Fibroblast of upper back skin (primary cell): ENCODE measurements at regions not wholly inside any gene's neighbourhood (a gene's known extent, or its start where the extent isn't known, plus 50 kb on each side); places are given as distances from the start of the nearest gene placed in this dataset.

Experiments used
- DNase-seq: peaks from one replicate; pipeline ENCODE4 v3.0.0-alpha.2; 2013

- DNase-seq: no peak
These were observed 133.9 kb downstream of the ESM1 start for GRCh38 chr5:54851449-54851848.

DNA sequence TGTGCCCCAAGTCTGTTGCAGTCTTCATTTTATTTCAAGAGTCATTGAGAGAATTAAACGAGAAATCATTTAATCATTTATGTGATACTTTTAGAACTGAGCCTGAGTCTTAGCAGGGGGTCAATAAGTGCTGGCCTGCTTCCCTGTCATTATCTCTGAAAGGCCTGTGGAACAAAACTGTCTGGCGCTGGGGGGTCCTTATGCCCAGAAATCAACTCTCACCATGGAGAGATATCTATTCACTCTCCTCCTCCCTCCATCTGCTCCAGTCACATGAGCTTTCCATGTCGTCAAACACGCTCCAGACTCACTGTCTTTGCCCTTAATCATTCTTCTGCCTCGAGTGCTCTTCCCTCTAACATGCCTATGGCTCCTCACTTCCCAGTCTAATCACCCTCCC lies 136.8 kb downstream of the ESM1 start:
- no peak for DNase-seq

DNA sequence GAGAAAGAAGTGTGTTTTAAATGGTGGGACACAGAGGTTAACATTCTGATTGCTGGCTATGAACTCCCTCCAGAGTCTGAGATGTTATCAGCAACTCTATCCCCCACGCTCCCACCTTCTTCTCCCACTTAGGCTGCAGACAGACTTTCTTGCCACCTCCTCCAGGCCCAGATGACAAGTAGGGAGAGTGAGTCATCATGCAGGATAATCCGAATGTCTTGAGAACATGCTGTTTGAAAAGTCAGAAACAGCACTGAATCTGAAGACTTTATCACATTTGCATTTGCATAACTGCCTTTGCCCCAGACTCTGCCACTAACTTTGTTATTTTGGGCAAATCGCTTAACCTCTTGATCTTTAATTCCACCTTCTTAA lies 139.8 kb downstream of the ESM1 start:
- peak; percentile 61 for DNase-seq

GRCh38 chr5:54844905-54845566 lies 140.4 kb downstream of the ESM1 start:
- peak; percentile 71 for DNase-seq

- no peak for DNase-seq
These were observed 141.1 kb downstream of the ESM1 start for GRCh38 chr5:54844266-54844665.

GRCh38 chr5:54841481-54841880 lies 143.9 kb downstream of the ESM1 start:
- DNase-seq: no peak

DNA sequence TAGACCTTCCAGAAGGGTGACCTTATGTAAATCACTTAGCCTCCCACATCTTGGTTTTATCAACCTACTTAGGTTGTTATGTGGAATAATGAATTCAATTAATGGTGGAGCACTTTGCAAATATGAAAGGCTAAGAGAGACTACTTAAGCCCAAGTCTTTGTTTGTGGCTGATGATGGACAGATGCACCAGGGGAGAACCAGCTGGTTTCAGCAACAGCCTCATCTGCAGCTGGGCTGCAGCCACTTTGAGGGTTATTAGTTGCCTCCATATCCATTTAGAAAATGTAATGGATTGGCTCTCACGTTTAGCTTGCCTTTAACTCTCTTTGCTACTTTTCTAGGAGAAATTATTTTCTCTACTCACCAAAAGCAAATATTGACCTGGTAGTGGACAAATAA lies 146.6 kb downstream of the ESM1 start:
- DNase-seq: no peak

- DNase-seq: no peak
These were observed 147.4 kb downstream of the ESM1 start for GRCh38 chr5:54837981-54838380.

- no peak for DNase-seq
These were observed 148.3 kb downstream of the ESM1 start for GRCh38 chr5:54837093-54837492.

DNA sequence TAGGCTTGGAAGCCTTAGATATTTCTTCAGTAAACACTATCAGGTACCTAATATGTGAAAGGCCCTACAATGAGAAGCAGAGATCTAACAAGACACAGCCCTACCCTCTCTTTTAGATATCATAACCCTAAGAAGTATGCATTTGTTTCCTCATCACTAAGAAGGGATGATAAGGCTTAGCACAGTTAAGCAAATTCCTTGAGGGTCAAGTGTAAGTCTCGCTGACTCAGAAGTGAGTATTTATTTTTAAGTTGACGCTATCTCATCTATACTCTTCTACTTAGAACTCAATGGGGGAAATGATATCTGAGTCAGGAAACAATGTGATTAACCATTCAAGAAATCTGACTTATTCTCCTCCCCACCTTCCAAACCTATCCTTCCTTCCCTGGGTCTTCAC lies 149.7 kb downstream of the ESM1 start:
- DNase-seq: no peak

DNA sequence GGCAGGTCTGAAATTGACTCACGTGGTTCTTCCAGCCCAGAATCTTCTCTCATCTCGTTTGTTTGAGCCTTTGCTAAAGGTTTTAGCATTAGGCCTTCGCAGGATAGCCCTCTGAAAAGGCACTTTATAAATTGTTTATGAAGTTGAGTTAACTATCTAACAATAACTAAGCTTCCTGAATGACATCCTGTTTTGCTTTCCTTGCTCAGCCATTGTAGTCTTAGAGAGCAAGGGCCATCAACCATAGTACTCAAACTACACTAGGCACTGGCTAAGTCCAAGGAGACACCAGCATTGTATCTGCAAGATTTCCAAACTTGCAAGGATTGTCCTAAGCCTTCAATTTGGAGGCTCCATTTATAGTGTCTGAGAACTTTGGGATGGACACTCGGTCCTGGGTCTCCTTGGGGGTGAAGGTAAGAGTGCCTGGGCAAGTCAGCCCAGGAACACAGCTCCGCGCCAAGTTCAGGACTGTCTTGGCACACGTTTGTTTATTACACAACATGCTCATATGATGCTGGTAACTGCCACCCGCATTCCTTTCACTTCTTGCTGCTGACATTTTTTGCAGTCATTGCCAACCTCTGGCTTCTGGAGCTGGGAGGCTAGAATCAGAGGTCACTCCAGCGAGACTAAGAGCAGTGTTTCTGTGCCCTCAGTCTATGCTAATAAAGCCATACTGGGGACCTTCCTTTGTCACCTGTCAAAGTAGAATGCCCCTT lies 151.1 kb downstream of the ESM1 start:
- no peak for DNase-seq

GRCh38 chr5:54833590-54833989 lies 151.8 kb downstream of the ESM1 start:
- DNase-seq: no peak

- DNase-seq: no peak
These were observed 152.5 kb downstream of the ESM1 start for GRCh38 chr5:54832858-54833257.

DNA sequence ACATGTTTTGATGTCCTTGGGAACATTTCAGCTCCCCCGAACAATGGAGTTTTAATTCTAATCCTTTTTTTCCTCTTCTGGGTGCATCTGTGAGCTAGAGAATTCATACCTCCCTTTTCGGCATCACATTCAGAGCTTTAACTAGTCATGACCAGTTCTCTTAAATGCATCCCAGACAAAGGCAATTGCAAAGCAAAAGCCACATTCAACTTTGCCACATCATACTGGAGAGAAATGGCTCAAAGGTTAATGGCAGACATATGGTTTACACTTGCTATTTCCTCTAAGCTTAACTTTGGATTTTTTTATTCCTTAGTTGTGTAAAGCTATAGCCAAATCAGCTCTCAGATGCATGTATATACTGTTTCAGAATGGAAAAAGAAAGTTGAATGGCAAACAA lies 153.3 kb downstream of the ESM1 start:
- peak; percentile 77 for DNase-seq

DNA sequence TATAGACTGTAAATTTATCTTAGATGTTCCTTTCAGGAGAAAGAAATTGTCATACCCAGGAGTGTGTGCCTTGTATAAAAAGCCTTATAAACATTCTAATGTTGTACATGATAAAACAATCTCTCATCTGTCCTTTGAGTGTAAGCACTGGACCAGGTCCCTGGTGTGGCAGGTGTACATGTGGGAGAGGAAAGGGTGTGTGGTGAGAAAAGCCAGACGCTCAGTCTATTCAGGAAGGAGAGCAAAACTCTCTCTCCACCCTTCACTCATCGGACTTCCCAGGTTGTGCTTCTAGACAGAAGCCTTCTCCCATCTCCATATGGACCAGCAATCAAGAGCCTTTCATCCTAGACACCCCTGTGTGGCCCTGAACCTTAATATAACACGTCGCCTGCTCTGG lies 154.2 kb downstream of the ESM1 start:
- DNase-seq: no peak

DNA sequence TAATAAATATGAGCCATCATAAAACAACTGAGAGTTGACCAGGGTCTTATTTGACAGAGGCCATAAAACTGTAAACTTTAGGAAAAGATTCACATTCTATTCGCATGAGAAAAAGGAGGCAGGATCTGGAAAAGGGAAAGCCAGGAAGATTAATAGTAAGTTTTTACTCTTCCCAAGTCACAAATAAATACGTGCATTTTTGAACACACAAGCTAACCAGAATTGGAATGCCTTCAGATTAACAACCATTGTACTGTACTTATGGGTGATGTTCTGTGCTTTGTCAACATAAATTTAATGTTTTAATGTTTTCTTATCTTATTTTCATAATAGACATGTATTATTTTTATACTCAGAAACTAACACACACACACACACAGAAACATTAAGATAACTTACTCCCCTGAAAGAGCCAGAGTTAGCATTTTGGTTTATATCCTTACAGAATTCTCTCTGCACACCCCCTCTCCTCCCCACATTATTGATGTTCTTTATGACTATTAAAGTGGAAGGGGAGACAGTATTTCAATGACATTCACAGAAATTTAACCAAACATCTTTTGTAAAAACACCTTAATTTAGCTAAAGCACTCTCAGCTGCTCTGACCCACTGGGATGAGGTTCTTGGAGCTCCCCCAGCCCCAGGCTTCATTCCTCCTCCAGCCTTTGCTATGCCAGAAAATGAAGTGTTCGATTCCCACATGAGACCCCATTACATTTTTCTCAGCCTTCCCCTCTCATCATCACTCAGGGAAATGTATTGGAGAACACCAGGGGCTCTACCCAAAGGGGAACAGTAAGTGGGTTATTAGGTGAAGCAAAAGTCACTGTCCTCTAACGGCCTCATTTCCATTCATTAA lies 155.5 kb downstream of the ESM1 start:
- no peak for DNase-seq

DNA sequence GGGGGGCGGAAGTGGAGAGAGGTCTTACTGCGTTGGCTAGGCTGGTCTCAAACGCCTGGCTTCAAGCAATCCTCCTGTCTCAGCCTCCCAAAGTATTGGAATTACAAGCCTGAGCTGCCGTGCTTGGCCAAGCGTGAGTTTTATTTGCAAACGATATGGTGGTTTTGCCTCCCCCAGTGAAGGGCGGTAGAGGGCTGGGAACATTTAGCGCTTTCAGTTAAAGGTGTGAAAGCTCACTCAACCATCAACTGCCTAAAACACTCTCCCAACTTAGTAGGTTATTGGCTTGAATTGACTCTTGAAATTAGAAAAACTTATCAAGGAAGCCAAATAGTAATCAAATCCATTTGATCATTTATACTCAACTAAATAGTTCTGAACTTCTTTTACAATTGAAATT lies 156.3 kb downstream of the ESM1 start:
- no peak for DNase-seq

DNA sequence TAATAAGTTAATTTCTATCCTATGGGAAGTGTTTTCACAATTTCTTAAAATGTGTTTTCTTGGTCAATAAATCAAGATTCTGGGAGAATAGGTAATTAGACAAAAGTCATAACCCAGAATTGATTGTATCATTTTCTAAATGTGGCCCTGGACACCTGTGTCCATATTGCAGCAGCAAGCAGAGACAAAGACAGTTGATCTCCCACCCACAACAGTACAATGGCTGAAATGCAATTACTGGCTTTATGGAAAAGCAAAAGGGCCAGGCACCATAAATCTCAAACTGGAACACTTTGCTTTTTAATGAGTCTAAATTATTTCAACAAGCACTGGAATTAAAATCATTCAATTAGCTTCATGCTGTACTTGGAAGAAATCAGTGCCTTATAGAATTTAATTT lies 157.2 kb downstream of the ESM1 start:
- DNase-seq: no peak

DNA sequence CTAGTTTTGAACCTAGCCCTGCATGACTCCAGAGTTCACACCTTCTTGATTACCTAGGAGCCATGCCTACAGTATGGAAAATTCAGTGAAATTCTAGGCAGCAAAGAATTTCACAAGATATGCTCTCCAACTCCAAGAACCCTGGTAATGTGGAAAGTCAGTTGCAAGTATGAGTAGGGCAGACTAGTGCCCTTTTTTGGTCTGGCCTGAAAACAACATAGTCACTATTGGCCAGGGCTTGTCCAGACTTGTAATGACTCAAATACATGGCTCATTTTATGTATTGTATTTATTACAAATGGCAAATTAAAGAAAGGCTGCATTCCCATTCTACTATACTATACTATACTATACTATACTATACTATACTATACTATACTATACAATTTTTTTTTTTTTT lies 160.4 kb downstream of the ESM1 start:
- DNase-seq: peak; percentile 52

GRCh38 chr5:54823006-54823405 lies 162.4 kb downstream of the ESM1 start:
- DNase-seq: no peak

GRCh38 chr5:54822324-54822687 lies 163.1 kb downstream of the ESM1 start:
- DNase-seq: no peak

- no peak for DNase-seq
These were observed 163.7 kb downstream of the ESM1 start for GRCh38 chr5:54821445-54822323.
